ENCODE measurements at regions not wholly inside any gene's neighbourhood (a gene's known extent, or its start where the extent isn't known, plus 50 kb on each side); places are given as distances from the start of the nearest gene placed in this dataset.
"Not testable (repeated sequence)": the region's sequence is repeated elsewhere in the genome, so short reads cannot be mapped to it uniquely, and the experiment has no call there.

GRCh38 chr11:96708219-96708878 is 318.5 kb downstream of the JRKL start:
- DNase-seq, result no peak

- no peak for DNase-seq
These were observed 323.5 kb downstream of the JRKL start for GRCh38 chr11:96713301-96713700.

GRCh38 chr11:96714689-96715088 is 324.9 kb downstream of the JRKL start:
- no peak for DNase-seq

- no peak for DNase-seq
These were observed 325.4 kb downstream of the JRKL start for GRCh38 chr11:96715208-96715607.

GRCh38 chr11:96736601-96737000 is 346.8 kb downstream of the JRKL start:
- DNase-seq, result no peak

- no peak for DNase-seq
These were observed 348.5 kb downstream of the JRKL start for GRCh38 chr11:96738311-96738710.

- no peak for DNase-seq
These were observed 351.3 kb downstream of the JRKL start for GRCh38 chr11:96741068-96741467.

GRCh38 chr11:96744697-96745096 is 354.9 kb downstream of the JRKL start:
- no peak for DNase-seq

- DNase-seq, result no peak
These were observed 359.0 kb downstream of the JRKL start for GRCh38 chr11:96748639-96749370.

GRCh38 chr11:96751807-96752206 is 362.0 kb downstream of the JRKL start:
- DNase-seq, result not testable (repeated sequence)

- no peak for DNase-seq
These were observed 362.4 kb downstream of the JRKL start for GRCh38 chr11:96752221-96752620.

- no peak for DNase-seq
These were observed 364.2 kb downstream of the JRKL start for GRCh38 chr11:96753997-96754396.

GRCh38 chr11:96755209-96755608 is 365.4 kb downstream of the JRKL start:
- DNase-seq, result no peak

- DNase-seq, result no peak
These were observed 365.9 kb downstream of the JRKL start for GRCh38 chr11:96755752-96756151.

- DNase-seq, result no peak
These were observed 369.1 kb downstream of the JRKL start for GRCh38 chr11:96758957-96759356.

GRCh38 chr11:96760306-96760705 is 370.5 kb downstream of the JRKL start:
- no peak for DNase-seq

GRCh38 chr11:96760815-96761214 is 371.0 kb downstream of the JRKL start:
- no peak for DNase-seq

- DNase-seq, result no peak
These were observed 371.6 kb downstream of the JRKL start for GRCh38 chr11:96761451-96761850.

GRCh38 chr11:96763244-96763643 is 373.4 kb downstream of the JRKL start:
- DNase-seq, result no peak

- DNase-seq, result no peak
These were observed 388.5 kb downstream of the JRKL start for GRCh38 chr11:96778272-96778671.

- DNase-seq, result no peak
These were observed 389.2 kb downstream of the JRKL start for GRCh38 chr11:96779030-96779429.

GRCh38 chr11:96781082-96781481 is 391.3 kb downstream of the JRKL start:
- DNase-seq, result no peak

GRCh38 chr11:96782632-96783031 is 392.8 kb downstream of the JRKL start:
- DNase-seq, result no peak

GRCh38 chr11:96783311-96783710 is 393.5 kb downstream of the JRKL start:
- DNase-seq, result no peak

- no peak for DNase-seq
These were observed 395.3 kb downstream of the JRKL start for GRCh38 chr11:96785073-96785472.

All from right forelimb (tissue), 1 donor.